ENCODE measurements at regions not wholly inside any gene's neighbourhood (a gene's known extent, or its start where the extent isn't known, plus 50 kb on each side); places are given as distances from the start of the nearest gene placed in this dataset.

GRCh38 chr5:2173151-2173834 lies 290.6 kb upstream of the IRX4 start:
- no peaks in the 10 kb centered on the region for H3K23me2 ChIP-seq (ENCODE audit: low read depth, low read length)
- H2AK5ac ChIP-seq (ENCODE audit: low read depth, low read length), result no peak overlapping the region
- no peak overlapping the region for H2BK15ac ChIP-seq (ENCODE audit: low read length)
- H3K4me1 ChIP-seq (replicated peaks in 1 of 4; ENCODE audit: control insufficient read depth in 3 of 4, insufficient read depth in 4 of 4, low read length in 3 of 4), result peaks cover 0 to 5% (median 1%) of the 10 kb centered on the region in 4 experiments; a peak in 3 of 7 replicates
- H3K9ac ChIP-seq (replicated peaks in 1 of 4; ENCODE audit: extremely low read depth in 1 of 4, low read depth in 3 of 4, low read length in 3 of 4), result no peak overlapping the region
- no peak for DNase-seq (ENCODE audit: low read depth in 1 of 2, low spot score in 2 of 2)
- no peak overlapping the region for H4K8ac ChIP-seq (ENCODE audit: extremely low read depth, insufficient read depth, low read length)
- no peak overlapping the region for H3K23ac ChIP-seq (ENCODE audit: insufficient read length)
- H3K4ac ChIP-seq (replicated peaks; ENCODE audit: insufficient read length, low read depth, low read length), result no peak overlapping the region
- H2BK20ac ChIP-seq (ENCODE audit: low read length), result no peak overlapping the region
- ChIA-PET CTCF (ENCODE audit: partially characterized antibody) (no interaction called here), POLR2A (ENCODE audit: partially characterized antibody) (no interaction called here)
- H3K79me2 ChIP-seq (ENCODE audit: control insufficient read depth in 1 of 2, insufficient read depth in 2 of 2, low read length in 2 of 2), result no peaks in the 10 kb centered on the region
- H4K5ac ChIP-seq (ENCODE audit: insufficient read length, low read depth, low read length), result no peak overlapping the region
- H3K79me1 ChIP-seq (ENCODE audit: low read depth, low read length), result no peaks in the 10 kb centered on the region
- H4K91ac ChIP-seq (replicated peaks; ENCODE audit: insufficient read length, low read length), result no peak overlapping the region
- TF ChIP-seq CHD1 (IDR thresholded peaks at IDR 0.05; ENCODE audit: low read depth, low read length) (no peak), SP4 (IDR thresholded peaks at IDR 0.05; ENCODE audit: low read length) (no peak), EGR1 (IDR thresholded peaks at IDR 0.05; ENCODE audit: borderline replicate concordance, low read depth, low read length) (no peak), TAF1 (IDR thresholded peaks at IDR 0.05; ENCODE audit: low read depth, low read length) (no peak), SP1 (IDR thresholded peaks at IDR 0.05; ENCODE audit: low read depth, low read length) (no peak), TEAD4 (IDR thresholded peaks at IDR 0.05; ENCODE audit: low read depth, low read length) (no peak), ZNF274 (IDR thresholded peaks at IDR 0.05; ENCODE audit: borderline replicate concordance, extremely low read depth, low read length) (no peak), ATF3 (IDR thresholded peaks at IDR 0.05; ENCODE audit: insufficient read depth, low read depth, low read length) (no peak), NANOG (IDR thresholded peaks at IDR 0.05; ENCODE audit: insufficient read depth, low read depth, low read length, poor library complexity, severe bottlenecking) (no peak)
- no peak overlapping the region for H2BK12ac ChIP-seq (ENCODE audit: low read depth, low read length)
- no peak overlapping the region for H2BK5ac ChIP-seq (ENCODE audit: low read depth, low read length)
- no peak overlapping the region for H3K4me3 ChIP-seq (ENCODE audit: extremely low read depth in 1 of 4, insufficient read depth in 2 of 4, low read depth in 3 of 4, low read length in 4 of 4)
- H2AFZ ChIP-seq (ENCODE audit: low read length), result no peak overlapping the region
- no peak overlapping the region for H3K56ac ChIP-seq (replicated peaks; ENCODE audit: insufficient read length, low read depth, low read length)
- H3K36me3 ChIP-seq (ENCODE audit: control insufficient read depth in 2 of 4, insufficient read depth in 4 of 4, low read length in 3 of 4), result no peaks in the 10 kb centered on the region
- 94% methylated on average over 11 of the region's 11 CpGs; no CpG with 5 or more reads in 1 of the 2 experiments for WGBS, 2 experiments (ENCODE audit: extremely low coverage in 1 of 2, insufficient coverage in 1 of 2, insufficient read length in 1 of 2, insufficient replicate concordance in 2 of 2, low coverage in 1 of 2, low lambda C conversion rate in 2 of 2, missing lambda C conversion rate in 1 of 2)
- H2BK120ac ChIP-seq (replicated peaks; ENCODE audit: low read depth, low read length), result no peak overlapping the region
- no peak overlapping the region for H3K4me2 ChIP-seq (ENCODE audit: insufficient read depth in 1 of 2, low read depth in 2 of 2, low read length in 2 of 2)
- no peak overlapping the region for H3K27ac ChIP-seq (ENCODE audit: low read depth, low read length)
- FAIRE-seq, result no peak
- no peaks in the 10 kb centered on the region for H3K27me3 ChIP-seq (replicated peaks in 1 of 4; ENCODE audit: control insufficient read depth in 3 of 4, extremely low read depth in 1 of 4, insufficient read depth in 3 of 4, low read length in 3 of 4)
- no peaks in the 10 kb centered on the region for H4K20me1 ChIP-seq (replicated peaks in 1 of 2; ENCODE audit: control insufficient read depth in 1 of 2, insufficient read depth in 2 of 2, low read length in 2 of 2)
- H3K18ac ChIP-seq (ENCODE audit: extremely low read depth, low read length), result no peak overlapping the region
- H3K9me3 ChIP-seq (ENCODE audit: insufficient read depth in 2 of 2, low read depth in 1 of 2, low read length in 1 of 2), result no peaks in the 10 kb centered on the region
- H3K14ac ChIP-seq (ENCODE audit: insufficient read length), result no peak overlapping the region

Measured in H1 (cell line).